Prostate gland (tissue), 2 donors: ENCODE measurements at regions not wholly inside any gene's neighbourhood (a gene's known extent, or its start where the extent isn't known, plus 50 kb on each side); places are given as distances from the start of the nearest gene placed in this dataset.

Source experiments
- DNase-seq: peaks from one replicate; pipeline ENCODE4 v3.0.0-alpha.2; 2019; ENCODE audit warnings: low spot score
- H3K27ac ChIP-seq, 2 donors: fragments of 200-600 bp; sonication (generic); 2 replicates each; pipeline ENCODE4 v1.5.1; 2017 to 2019
- H3K27me3 ChIP-seq: fragments of 200-600 bp; sonication (generic); replicated peaks from 2 replicates; pipeline ENCODE4 v1.5.1; 2019; ENCODE audit not compliant: insufficient read depth
- H3K36me3 ChIP-seq, 2 donors: fragments of 200-600 bp; sonication (generic); 1 replicate in 1 of 2; 2 replicates in 1 of 2; pipeline versions ENCODE4 v1.5.1 to v1.8.1; 2017 to 2019
- H3K4me1 ChIP-seq: fragments of 200-600 bp; sonication (generic); replicated peaks from 2 replicates; pipeline ENCODE4 v1.5.1; 2019
- H3K4me3 ChIP-seq, 2 donors: fragments of 200-600 bp; sonication (generic); 2 replicates each; pipeline ENCODE4 v1.5.1; 2017 to 2019
- H3K9me3 ChIP-seq: fragments of 200-600 bp; sonication (generic); 2 replicates; pipeline ENCODE4 v1.5.1; 2017
- POLR2A ChIP-seq: fragments of 450-650 bp; IDR thresholded peaks from one replicate; pipeline ENCODE4 v1.6.1; 2016; ENCODE audit warnings: antibody characterized with exemption, mild to moderate bottlenecking
- POLR2AphosphoS5 ChIP-seq: sonication (generic); formaldehyde crosslinking; IDR thresholded peaks from one replicate; pipeline ENCODE4 v1.6.1; 2017; ENCODE audit warnings: antibody characterized with exemption
- WGBS: methylation state at CpG from one replicate; pipeline ENCODE4 v1.1.5; 2018; 5-methylcytosine and 5-hydroxymethylcytosine counted together
- intact Hi-C: fragments of 100-400 bp; cut with DNase I; formaldehyde crosslinking; loops from one replicate; pipeline ENCODE4 v1.14.2; 2022
- TF ChIP-seq, protein P1 (sequence below), 4 experiments: fragments of 200-600 bp in 2 of 4; fragments of 450-650 bp in 2 of 4; sonication (generic) in 2 of 4; IDR thresholded peaks; 1 replicate in 3 of 4; 2 replicates in 1 of 4; pipeline ENCODE4 v1.5.1; 2016 to 2019; ENCODE audit warnings: antibody characterized with exemption in 4 of 4, mild to moderate bottlenecking in 2 of 4, moderate library complexity in 2 of 4

- Histone ChIP-seq H3K4me3 (no peak overlapping the region), H3K27ac (no peak overlapping the region), H3K4me1 (no peaks in the 10 kb centered on the region), H3K9me3 (no peaks in the 10 kb centered on the region), H3K36me3 (no peaks in the 10 kb centered on the region), H3K27me3 (no peaks in the 10 kb centered on the region)
- intact Hi-C loops = no loop called here
- TF ChIP-seq POLR2A (no peak), POLR2AphosphoS5 (no peak)
- TF ChIP-seq, protein P1, sequence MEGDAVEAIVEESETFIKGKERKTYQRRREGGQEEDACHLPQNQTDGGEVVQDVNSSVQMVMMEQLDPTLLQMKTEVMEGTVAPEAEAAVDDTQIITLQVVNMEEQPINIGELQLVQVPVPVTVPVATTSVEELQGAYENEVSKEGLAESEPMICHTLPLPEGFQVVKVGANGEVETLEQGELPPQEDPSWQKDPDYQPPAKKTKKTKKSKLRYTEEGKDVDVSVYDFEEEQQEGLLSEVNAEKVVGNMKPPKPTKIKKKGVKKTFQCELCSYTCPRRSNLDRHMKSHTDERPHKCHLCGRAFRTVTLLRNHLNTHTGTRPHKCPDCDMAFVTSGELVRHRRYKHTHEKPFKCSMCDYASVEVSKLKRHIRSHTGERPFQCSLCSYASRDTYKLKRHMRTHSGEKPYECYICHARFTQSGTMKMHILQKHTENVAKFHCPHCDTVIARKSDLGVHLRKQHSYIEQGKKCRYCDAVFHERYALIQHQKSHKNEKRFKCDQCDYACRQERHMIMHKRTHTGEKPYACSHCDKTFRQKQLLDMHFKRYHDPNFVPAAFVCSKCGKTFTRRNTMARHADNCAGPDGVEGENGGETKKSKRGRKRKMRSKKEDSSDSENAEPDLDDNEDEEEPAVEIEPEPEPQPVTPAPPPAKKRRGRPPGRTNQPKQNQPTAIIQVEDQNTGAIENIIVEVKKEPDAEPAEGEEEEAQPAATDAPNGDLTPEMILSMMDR (IDR thresholded peaks at IDR 0.05) = no peak
- DNase-seq = no peak
- 100% methylated on average over 1 of the region's 1 CpG for WGBS
Measured at GRCh38 chr3:95511828-95512227, 1302.6 kb upstream of the EPHA6 start.

GRCh38 chr3:95514260-95514659 lies 1300.1 kb upstream of the EPHA6 start:
- Histone ChIP-seq H3K9me3 (no peaks in the 10 kb centered on the region), H3K27ac (no peak overlapping the region), H3K27me3 (no peaks in the 10 kb centered on the region), H3K4me1 (no peaks in the 10 kb centered on the region), H3K4me3 (no peak overlapping the region), H3K36me3 (no peaks in the 10 kb centered on the region)
- no peak for TF ChIP-seq POLR2AphosphoS5
- TF ChIP-seq POLR2A = no peak
- TF ChIP-seq, protein P1 (IDR thresholded peaks at IDR 0.05) = no peak
- no peak for DNase-seq
- WGBS = 88% methylated on average over 2 of the region's 2 CpGs
- intact Hi-C loops = no loop called here

GRCh38 chr3:95521396-95521795 lies 1293.0 kb upstream of the EPHA6 start:
- H3K4me1 ChIP-seq = no peaks in the 10 kb centered on the region
- no peak overlapping the region for H3K4me3 ChIP-seq
- TF ChIP-seq, protein P1 (IDR thresholded peaks at IDR 0.05) = no peak
- TF ChIP-seq POLR2AphosphoS5 = no peak
- TF ChIP-seq POLR2A = no peak
- H3K9me3 ChIP-seq = no peaks in the 10 kb centered on the region
- H3K27ac ChIP-seq = no peak overlapping the region
- DNase-seq = no peak
- intact Hi-C loops = no loop called here
- 62% methylated on average over 2 of the region's 2 CpGs for WGBS
- no peaks in the 10 kb centered on the region for H3K27me3 ChIP-seq
- H3K36me3 ChIP-seq = no peaks in the 10 kb centered on the region

DNA sequence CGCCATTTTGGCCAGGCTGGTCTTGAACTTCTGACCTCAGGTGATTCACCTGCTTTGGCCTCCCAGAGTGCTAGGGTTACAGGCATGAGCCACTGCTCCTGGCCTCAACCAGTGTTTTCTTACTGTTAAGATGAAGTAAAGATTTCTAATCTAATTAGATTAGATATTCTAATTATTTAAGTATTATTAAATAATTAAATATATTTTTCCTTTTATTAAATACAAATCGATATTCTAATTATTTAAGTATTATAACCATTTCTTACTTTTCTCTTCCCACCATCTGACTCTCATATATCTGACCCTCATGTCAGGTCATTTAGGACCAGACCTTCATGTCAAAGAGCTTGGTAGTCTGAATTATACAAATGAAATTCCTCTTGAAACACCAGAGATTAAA lies 1291.9 kb upstream of the EPHA6 start:
- intact Hi-C loops = no loop called here
- TF ChIP-seq, protein P1 (IDR thresholded peaks at IDR 0.05) = no peak
- no peak for TF ChIP-seq POLR2A
- TF ChIP-seq POLR2AphosphoS5 = no peak
- DNase-seq = no peak
- H3K9me3 ChIP-seq = no peaks in the 10 kb centered on the region
- no peak overlapping the region for H3K4me3 ChIP-seq
- no peak overlapping the region for H3K27ac ChIP-seq
- no peaks in the 10 kb centered on the region for H3K36me3 ChIP-seq
- 98% methylated on average over 2 of the region's 2 CpGs for WGBS
- H3K4me1 ChIP-seq = no peaks in the 10 kb centered on the region
- no peaks in the 10 kb centered on the region for H3K27me3 ChIP-seq

DNA sequence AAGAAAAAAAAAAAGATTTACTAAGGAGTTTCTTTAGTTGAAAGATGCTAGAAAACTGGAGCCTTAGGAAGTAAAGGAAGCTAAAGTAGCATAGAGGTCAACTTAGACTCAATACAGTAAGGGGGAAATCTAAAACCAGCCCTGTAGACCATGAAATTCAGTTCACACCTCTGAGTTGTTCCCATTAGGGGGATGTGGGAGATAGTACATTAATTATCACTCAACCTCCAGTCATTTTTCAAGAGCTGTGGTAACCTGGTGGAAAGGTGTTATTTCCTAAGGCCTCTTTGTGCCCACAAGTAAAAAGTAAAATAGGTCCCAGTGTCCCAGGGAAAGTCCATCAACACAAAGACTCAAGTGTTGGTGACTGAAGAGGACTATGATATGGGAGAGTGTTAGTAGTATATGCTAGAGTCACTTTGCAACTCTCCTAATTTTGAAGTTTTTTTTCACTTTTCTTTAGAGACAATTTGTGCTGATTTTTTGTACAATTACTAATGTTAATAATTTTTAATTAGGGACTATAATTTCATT lies 1274.4 kb upstream of the EPHA6 start:
- Histone ChIP-seq H3K36me3 (no peaks in the 10 kb centered on the region), H3K4me3 (no peak overlapping the region), H3K27ac (no peak overlapping the region), H3K9me3 (no peaks in the 10 kb centered on the region), H3K4me1 (no peaks in the 10 kb centered on the region), H3K27me3 (no peaks in the 10 kb centered on the region)
- intact Hi-C loops = no loop called here
- no peak for DNase-seq
- TF ChIP-seq POLR2A (no peak), POLR2AphosphoS5 (no peak)
- TF ChIP-seq, protein P1 (IDR thresholded peaks at IDR 0.05) = no peak
